H1 (cell line): ENCODE measurements at regions not wholly inside any gene's neighbourhood (a gene's known extent, or its start where the extent isn't known, plus 50 kb on each side); places are given as distances from the start of the nearest gene placed in this dataset.

Experiments
- ATF3 ChIP-seq: IDR thresholded peaks from 2 replicates; pipeline ENCODE4 v1.6.1; 2011; ENCODE audit warnings: low read depth, mild to moderate bottlenecking, low read length; ENCODE audit not compliant: insufficient read depth
- CBX8 ChIP-seq: fragments of 300-800, 300-1000 bp; sonication (generic); IDR thresholded peaks from 2 replicates; pipeline ENCODE4 v1.7.1; 2016; ENCODE audit warnings: low read depth, low read length, borderline replicate concordance
- GABPA ChIP-seq: IDR thresholded peaks from 2 replicates; pipeline ENCODE4 v1.6.1; 2011; ENCODE audit warnings: mild to moderate bottlenecking, low read length, moderate library complexity, borderline replicate concordance; ENCODE audit not compliant: insufficient read depth
- MAX ChIP-seq: IDR thresholded peaks from 2 replicates; pipeline ENCODE4 v1.6.1; 2012; ENCODE audit warnings: inconsistent platforms
- RBBP5 ChIP-seq: IDR thresholded peaks from 2 replicates; pipeline ENCODE4 v1.7.1; 2012; ENCODE audit warnings: low read depth, mild to moderate bottlenecking, inconsistent platforms, low read length, moderate library complexity, borderline replicate concordance
- RFX5 ChIP-seq: IDR thresholded peaks from 2 replicates; pipeline ENCODE4 v1.6.1; 2011; ENCODE audit warnings: low read depth, low read length, improper control_type of control experiment, borderline replicate concordance
- TEAD4 ChIP-seq: IDR thresholded peaks from 2 replicates; pipeline ENCODE4 v1.6.1; 2012; ENCODE audit warnings: low read depth, low read length, inconsistent platforms, mixed read lengths

GRCh38 chrX:148354916-148355315, 145.5 kb upstream of the AFF2 start (continued):
- TF ChIP-seq RFX5 (no peak), RBBP5 (no peak), TEAD4 (no peak), CBX8 (no peak), MAX (no peak), ATF3 (no peak), GABPA (no peak)
- TF ChIP-seq, all 59 proteins: peak for 0
